HG03039 (cell line): ENCODE measurements at regions not wholly inside any gene's neighbourhood (a gene's known extent, or its start where the extent isn't known, plus 50 kb on each side); places are given as distances from the start of the nearest gene placed in this dataset.

Source experiments
- ATAC-seq: cut with Tn5 transposase; IDR thresholded peaks from one replicate; pipeline ENCODE4 v1.9.1; 2021; ENCODE audit warnings: mild to moderate bottlenecking, moderate library complexity; ENCODE audit not compliant: unreplicated experiment

DNA sequence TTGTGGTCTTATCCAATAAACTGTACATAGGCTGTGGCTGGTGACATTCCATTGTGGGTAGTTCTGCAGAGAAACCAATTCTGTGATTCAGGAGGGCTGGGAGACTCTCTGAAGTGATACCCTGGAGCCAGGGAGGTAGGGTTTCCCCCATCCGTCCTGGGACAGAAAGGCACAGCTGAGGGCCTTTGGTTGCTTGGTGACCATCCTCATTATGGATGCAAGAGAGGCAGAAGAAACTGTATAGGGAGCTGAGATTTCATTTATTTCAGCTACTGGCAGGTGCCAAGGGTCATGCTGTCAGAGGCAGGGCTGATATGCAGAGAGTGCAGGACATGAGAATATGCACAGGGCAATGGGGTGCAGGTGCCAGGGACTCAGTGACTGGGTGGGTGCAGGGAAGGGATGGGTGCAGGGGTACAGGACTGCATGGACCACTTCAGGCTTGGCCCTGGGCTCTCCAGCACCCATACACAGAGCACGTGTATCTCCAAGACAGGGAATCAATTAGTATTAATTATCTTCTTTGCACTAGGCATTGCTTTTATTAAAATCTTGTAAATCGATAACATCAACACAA lies 236.5 kb downstream of the ICE1 start:
- ATAC-seq: no peak

DNA sequence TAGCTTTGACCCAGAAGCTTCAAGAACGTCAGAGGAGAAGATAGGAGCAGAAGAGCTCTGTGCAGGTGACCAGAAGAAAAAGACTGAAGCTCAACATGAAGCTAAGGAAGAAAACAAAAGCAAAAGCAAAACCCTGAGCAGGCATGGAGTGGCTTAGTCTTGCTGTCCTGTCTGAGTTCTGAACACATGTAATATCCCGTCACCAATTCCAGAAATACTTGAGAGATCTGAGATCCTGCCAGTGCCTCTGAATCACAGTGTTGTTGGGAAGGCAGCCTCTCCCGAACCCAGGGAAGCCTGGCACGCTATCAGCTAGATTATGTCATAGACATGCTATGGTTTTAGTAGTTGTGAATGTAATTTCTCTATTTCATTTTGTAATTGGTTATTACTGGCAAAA lies 235.7 kb downstream of the ICE1 start:
- ATAC-seq: no peak

DNA sequence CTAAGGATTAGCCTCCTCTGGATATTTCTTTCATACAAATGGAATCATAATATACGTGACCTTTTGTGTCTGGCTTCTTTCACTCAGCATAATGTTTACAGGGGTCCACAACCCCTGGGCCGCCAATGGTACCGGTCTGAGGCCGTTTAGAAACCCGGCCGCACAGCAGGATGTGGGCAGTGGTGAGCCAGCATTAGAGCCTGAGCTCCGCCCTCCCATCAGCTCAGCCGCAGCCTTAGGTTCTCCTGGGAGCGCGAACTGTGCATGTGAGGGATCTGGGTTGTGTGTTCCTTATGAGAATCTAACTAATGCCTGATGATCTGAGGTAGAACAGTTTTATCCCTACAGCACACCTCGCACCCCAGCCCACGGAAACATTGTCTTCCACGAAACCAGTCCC lies 229.7 kb downstream of the ICE1 start:
- no peak for ATAC-seq

DNA sequence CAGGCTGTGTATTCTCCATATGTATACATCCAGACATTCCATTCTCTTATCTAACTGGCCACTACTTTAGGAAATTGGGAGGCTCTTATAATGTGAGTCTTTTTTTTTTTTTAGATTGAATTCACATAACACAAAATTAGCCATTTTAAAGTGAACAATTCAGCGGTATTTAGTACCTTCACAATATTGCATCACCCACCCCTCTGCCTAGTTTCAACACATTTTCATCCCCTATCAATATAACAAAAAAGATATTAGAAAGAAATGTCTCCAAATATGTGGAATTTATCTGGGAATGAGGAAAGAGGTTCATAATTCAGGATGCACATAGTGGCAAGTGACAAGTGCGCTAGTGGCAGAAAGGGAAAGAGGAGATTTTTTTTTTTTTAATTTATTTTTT lies 228.5 kb downstream of the ICE1 start:
- ATAC-seq: no peak

DNA sequence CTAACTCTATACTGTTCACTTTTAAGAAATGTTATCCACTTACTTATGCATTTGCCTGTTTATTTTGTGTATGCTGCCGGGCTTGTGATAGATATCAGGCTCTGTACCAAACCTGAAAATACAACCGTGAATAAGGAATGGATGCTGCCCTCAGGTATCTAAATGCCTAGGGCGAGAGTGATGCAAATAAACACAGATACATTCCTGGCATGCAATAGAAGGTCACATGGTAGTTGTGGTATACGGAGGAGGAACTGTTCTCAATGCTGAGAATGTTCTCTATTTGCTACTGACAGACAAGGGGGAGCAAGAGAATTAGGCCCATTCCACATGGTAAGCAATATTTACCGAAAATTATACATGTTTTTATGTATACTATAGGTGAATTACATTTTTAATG lies 227.8 kb downstream of the ICE1 start:
- ATAC-seq: no peak

DNA sequence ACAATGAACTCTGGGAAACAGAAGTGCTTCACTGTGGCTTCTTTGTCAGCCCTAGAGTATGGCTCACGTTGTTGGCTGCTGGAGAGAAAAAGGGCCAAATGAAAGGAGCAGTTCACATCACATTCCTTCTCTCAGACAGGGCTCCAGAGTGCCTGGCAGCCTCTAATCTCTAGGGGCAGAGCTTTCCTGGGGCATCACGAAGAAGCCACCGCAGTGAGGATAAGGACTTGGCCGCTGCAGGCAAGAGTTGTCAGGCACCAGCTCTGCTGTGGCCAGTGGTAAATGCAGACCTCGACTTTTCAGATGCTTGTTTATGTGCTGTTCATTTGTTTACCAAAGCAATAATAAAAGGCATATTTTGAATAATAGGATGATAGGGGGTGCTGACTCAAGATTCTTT lies 227.2 kb downstream of the ICE1 start:
- ATAC-seq: no peak

DNA sequence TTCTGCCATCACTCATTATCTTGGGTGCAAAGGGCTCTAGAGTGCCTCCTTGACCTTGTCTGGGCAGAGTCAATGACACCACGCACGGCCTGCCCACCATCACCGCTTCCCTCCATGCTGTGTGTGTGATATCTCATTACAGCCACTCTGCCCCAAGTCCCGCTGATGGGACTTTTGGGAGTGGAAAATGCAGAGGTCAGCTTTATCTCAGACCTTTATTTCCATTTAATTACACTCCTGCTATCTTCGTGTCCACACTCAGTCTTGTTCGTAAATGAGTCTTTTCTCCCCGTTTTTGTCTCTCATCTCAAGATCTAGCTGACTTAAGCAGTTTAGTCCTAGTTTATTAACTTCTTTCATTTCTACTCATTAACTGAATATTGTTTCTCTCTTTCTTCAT lies 226.2 kb downstream of the ICE1 start:
- ATAC-seq: no peak

DNA sequence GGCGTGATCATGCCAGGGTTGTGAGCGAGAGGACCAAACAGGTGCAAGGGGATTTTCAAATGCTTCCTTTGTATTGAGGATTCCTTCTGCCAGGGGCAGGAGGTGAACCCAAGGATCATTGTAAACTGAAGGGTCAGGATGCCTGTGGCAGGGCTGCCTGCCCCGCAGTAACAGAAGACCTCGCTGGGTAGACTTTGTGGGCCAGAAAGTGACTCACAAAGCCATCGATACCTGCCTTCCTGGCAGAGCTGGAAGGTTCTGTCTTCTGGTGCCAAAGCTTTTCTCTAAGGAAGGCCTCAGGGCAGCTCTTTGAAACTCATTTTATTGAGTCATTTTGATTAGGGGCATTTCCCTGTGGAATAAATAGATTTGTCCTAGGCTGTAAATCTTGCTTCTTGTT lies 223.4 kb downstream of the ICE1 start:
- ATAC-seq: no peak

DNA sequence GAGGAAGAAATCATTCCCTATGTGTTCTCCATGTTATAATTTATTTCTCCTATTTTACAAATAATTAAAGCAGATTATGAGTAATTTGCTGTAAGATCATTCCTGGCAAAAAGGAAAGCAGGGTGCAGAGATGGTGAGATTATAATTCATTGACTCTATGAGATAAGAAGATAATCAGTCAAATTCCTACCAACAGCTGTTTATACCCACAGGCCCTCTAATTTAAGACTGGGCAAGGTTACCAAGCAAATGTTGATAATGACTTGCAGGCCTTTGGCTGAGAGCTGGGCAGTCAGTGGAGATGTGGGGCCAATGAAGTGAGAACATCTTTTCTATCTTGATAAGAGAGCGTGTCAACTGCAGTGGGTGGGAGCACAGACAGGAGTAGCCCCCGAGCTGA lies 222.7 kb downstream of the ICE1 start:
- ATAC-seq: no peak

DNA sequence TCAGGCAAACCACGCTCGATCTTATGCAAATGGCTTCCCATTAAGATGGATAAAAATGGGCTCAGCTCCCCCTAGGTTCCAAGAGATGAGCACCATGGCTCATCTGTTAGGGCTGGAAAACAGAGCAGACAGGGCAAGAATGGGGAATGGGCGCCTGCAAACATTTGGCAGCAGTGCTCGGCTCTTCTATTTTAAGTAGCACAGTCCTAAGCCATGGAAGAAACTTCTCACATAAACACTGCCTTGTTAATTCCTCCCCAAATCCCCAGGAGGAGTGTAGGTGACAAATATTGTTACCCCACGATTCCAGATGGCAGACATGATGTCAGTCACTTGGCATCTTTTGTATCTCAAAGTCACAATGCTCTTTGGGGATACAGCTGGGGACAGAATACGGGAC lies 221.8 kb downstream of the ICE1 start:
- no peak for ATAC-seq

DNA sequence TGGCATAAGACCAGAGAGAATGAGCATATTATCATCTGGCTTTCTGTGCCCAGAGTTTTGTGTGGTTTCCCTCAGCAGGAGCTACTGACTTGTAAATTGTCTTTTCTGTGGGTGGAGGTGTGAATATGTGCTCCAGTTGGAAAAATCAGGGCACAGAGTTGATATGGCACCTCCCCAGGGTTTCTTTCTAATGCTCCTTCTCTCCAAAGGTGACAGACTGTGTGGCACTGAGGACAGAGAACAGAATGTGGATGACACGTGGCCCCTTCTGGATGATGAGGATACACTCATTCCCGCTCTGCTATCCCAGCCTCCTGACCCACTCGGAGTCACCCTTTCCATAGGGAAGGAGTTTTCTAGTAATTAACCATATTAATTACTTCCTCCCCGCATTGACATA lies 221.0 kb downstream of the ICE1 start:
- ATAC-seq: no peak

DNA sequence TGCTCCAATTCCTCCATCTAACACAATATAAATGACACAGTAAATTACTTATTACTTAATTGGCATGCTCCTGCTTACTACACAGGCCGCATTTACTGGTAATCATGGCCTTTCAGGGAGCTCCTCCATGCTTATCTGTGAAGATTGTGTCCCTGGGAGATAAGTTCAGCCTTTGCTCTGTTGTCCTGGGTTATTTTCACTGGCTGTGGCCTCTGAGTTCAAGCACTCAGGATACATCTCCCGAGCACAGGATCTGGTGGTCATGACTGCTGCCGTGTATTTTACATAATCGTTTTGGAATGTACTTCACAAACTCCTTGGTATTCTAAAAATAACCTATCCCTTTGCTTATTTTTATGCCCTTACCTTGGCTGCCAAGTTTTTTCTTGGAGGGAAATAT lies 215.7 kb downstream of the ICE1 start:
- ATAC-seq: no peak

DNA sequence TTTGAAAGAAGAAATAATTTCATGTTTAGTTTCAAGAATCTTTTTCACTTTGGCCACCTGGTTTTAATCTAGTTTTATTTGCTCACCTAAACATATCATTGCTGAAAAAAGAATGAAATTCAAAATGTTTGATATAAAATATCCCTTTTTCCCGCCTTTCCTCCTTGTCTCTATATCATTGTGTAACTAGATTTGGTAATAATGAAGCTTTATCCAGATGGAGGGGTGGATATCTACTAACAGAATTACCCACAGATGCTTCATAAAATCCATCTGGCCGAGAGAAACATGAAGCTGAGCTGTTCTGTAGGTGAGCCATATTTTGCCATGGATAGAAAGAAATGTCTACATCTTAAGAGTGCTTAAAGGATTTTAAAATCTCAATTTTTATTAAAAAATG lies 214.7 kb downstream of the ICE1 start:
- ATAC-seq: no peak

DNA sequence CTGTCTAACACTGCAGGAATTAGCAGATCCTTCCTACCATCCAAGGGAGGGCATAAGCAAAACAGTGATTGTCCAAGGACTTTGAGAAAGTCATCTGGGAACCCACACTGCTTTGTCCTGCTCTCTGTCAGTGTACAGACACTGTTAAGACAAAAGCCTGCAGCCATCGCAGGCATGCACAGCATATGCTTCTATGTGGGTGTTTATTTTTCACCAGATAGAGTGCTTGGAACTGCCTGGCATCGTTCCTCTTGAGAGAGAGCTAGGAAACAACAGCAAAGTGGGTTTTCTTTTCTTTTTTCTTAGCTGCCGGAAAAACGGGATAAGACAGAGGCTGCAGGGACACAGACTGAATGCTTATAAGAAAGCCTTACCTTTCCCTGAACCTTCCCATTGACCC lies 212.3 kb downstream of the ICE1 start:
- no peak for ATAC-seq

DNA sequence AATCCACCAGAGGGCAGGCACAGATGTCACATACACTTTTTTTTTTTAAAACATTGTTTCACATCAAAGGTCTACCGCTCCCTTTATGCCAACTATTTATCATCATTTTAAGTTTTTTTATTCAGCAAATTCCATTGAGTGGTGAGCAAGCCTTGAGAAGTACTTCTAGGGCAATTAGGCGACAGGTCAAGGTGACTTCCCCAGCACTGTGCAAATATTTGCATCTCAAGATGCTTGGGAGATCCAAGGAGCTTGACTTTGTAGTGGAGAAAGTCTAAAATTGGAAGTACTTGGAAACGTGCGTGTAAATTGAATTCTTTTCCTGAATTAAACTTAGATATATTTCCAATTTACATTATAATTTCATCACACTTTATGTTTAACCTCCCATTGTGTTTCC lies 211.1 kb downstream of the ICE1 start:
- no peak for ATAC-seq

DNA sequence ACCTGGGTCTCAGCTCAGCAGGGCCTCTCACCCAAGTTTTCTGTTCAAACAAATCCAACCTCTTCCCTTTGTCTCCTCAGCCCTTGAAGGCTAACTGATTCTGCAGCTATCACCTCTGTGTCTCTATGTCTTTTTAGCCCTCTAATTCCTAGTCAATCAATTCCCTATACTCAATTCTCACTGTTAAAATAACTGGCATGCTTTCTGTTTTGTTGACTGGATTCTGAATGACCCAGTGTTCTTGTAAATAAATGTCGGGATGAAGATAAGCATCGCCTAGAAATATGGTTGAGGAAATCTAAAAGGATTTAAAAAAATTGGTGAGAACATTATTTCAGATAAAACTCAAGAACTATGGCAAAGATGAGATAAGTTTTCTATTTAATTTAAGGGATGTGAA lies 210.2 kb downstream of the ICE1 start:
- no peak for ATAC-seq

DNA sequence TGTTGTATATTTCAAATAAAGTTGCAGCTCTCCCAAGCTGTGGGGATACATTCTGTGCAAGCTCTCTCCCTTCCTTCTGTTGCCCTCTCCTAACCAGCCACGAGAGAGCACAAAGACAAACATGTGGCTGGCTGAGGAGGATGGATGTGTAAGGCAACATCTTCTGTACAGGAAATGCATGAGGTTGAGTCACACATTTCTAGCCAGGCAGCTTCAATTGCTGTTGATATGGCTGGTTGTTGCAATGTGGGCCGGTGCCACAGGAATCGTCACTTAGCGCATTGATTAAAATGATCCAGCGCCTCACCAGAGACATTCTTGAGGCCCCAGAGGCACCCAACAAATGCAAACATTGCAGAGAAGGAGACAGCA lies 207.1 kb downstream of the ICE1 start:
- no peak for ATAC-seq

DNA sequence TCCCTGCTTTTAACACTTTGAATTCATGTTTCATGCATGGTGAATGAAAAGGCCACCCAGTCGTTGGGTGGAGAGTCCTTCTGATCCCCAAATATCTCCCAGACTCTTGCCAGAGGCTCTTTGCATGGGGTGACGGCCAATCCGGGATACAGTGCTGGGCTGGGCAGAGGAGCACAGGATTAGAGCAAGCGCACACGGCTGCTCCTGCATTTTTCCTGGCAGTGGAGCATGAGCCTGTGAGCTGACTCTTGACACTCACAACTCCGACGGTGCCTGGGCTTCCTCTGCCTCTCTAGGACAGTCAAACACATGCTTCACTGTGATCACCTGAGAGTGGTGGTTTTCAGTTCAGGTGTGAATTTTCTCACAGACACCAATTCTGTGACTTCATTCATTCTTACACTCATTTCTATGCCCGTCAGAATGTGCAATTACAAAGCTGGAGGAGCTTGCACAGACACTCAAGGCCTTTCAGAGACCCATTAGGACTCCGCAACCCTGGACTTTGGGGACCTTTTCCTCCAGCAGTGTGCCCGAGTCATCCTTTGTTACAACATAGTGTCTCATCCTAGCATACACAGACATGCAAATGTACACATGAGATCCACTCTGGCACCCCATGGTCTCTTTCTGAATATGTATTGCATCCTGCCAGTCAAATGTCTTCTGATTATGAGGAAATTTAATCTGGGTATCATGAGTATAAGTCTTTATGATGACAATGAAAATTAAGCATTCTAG lies 206.6 kb downstream of the ICE1 start:
- no peak for ATAC-seq

DNA sequence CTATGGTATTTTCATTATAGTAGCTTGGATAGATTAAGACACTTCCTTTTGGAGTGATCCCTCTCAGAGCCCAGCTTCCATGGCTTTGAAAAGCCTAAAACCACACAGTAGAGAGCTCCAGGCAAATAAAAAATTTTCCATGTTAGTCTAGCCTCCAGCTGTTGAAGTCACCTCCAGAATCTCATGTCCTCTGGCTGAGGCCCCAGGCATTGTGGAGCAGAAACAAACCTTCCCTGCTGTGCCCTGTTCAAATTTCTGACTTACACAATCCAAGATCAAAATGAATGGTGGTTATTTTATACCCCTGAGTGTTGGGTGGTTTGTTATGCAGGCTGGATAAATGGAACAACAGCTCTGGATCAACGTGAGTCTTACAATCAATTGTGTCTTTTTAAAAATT lies 203.9 kb downstream of the ICE1 start:
- no peak for ATAC-seq

DNA sequence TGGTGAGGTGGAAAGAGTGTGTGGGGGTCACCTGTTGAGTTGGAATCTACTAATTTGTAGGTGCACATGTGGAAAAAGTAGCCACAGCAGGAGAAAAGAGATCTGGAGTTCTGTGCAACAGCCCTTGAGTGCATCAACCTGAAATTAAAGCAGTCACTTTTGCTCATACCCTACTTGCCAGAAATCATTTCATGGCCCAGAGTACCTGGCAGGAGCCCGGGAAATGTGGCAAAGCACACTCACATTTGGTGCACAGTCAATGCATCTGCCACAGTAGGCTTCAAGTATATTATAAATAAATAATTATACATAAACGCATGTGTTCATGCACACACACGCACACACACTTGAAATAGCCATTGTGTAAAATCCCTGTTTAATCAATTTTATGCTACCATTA lies 203.0 kb downstream of the ICE1 start:
- no peak for ATAC-seq

DNA sequence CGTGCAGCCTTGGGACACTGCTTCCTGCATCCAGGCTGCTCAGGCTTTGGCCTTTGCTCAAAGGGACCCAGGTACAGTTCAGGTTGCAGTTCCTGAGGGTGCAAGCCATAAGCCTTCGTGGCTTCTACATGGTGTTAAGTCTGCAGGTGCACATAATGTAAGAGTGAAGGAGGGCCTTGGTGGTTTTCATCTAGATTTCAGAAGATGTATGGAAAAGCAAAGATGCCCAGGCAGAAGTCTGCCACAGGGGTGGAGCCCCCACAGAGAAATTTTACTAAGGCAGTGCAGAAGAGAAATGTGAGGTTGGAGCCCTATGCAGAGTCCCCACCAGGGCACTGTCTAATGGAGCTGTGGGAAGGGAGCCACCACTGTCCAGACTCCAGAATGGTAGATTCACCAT lies 200.9 kb downstream of the ICE1 start:
- ATAC-seq: no peak

DNA sequence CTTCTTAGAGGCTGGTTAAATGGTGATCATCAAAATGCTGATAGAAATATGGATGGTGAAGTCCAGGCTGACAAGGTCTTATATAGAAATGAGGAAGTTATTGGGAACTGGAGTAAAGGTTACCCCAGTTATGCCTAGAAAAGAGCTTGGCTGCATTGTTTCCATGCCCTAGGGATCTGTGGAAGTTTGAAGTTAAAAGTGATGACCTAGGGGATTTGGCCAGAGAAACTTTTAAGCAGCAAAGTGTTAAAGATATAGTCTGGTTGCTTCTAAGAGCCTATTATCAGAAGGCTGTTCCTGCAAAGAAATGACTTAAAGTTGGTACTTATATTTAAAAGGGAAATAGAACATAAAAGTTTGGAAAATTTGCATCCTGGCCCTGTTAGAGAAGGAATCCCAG lies 200.3 kb downstream of the ICE1 start:
- ATAC-seq: no peak

DNA sequence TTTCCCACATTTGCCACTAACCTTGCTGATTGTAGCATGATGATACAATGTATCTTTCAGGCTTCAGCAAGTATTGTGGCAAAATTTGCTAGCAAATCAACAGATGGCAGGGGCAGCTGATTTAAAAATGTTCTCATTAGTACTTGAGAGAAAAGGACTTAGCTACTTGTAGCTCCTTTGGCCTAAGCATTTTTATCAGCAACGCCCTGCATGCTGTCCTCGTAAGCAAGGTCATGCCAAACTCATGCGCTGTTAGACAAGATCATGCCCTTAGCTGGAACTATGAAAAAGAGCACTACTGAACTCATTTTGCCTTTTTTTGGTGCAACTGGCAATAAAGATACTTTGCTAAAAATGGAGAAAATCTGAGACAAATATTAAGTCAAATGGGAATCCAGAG lies 197.1 kb downstream of the ICE1 start:
- no peak for ATAC-seq
